HG02970 (cell line): ENCODE measurements at regions not wholly inside any gene's neighbourhood (a gene's known extent, or its start where the extent isn't known, plus 50 kb on each side); places are given as distances from the start of the nearest gene placed in this dataset.
"Not testable (repeated sequence)": the region's sequence is repeated elsewhere in the genome, so short reads cannot be mapped to it uniquely, and the experiment has no call there.

Source experiments
- ATAC-seq: cut with Tn5 transposase; IDR thresholded peaks from one replicate; pipeline ENCODE4 v1.9.1; 2021; ENCODE audit warnings: mild to moderate bottlenecking, moderate library complexity, moderate number of reproducible peaks; ENCODE audit not compliant: unreplicated experiment, low FRiP score

GRCh38 chr1:233473549-233474204, 140.2 kb upstream of the KCNK1 start:
- no peak for ATAC-seq

- no peak for ATAC-seq
These were observed 136.5 kb upstream of the KCNK1 start for GRCh38 chr1:233477359-233477758.

- no peak for ATAC-seq
These were observed 135.3 kb upstream of the KCNK1 start for GRCh38 chr1:233478611-233479010.

- ATAC-seq, result no peak
These were observed 134.6 kb upstream of the KCNK1 start for GRCh38 chr1:233479110-233479890.

GRCh38 chr1:233480198-233480597, 133.7 kb upstream of the KCNK1 start:
- no peak for ATAC-seq

GRCh38 chr1:233482388-233482787, 131.5 kb upstream of the KCNK1 start:
- no peak for ATAC-seq

GRCh38 chr1:233485385-233485784, 128.5 kb upstream of the KCNK1 start:
- ATAC-seq, result no peak

- ATAC-seq, result no peak
These were observed 128.0 kb upstream of the KCNK1 start for GRCh38 chr1:233485809-233486398.

GRCh38 chr1:233487408-233487807, 126.5 kb upstream of the KCNK1 start:
- ATAC-seq, result no peak

GRCh38 chr1:233489411-233489810, 124.5 kb upstream of the KCNK1 start:
- no peak for ATAC-seq

GRCh38 chr1:233490488-233490887, 123.4 kb upstream of the KCNK1 start:
- ATAC-seq, result no peak

- ATAC-seq, result no peak
These were observed 121.8 kb upstream of the KCNK1 start for GRCh38 chr1:233491953-233492620.

GRCh38 chr1:233496993-233497392, 116.9 kb upstream of the KCNK1 start:
- no peak for ATAC-seq

GRCh38 chr1:233497679-233498078, 116.2 kb upstream of the KCNK1 start:
- no peak for ATAC-seq

- ATAC-seq, result no peak
These were observed 113.8 kb upstream of the KCNK1 start for GRCh38 chr1:233500106-233500505.

GRCh38 chr1:233503366-233503954, 110.4 kb upstream of the KCNK1 start:
- ATAC-seq, result no peak

- no peak for ATAC-seq
These were observed 108.8 kb upstream of the KCNK1 start for GRCh38 chr1:233505130-233505529.

GRCh38 chr1:233505889-233506288, 108.0 kb upstream of the KCNK1 start:
- not testable (repeated sequence) for ATAC-seq

- ATAC-seq, result no peak
These were observed 104.4 kb upstream of the KCNK1 start for GRCh38 chr1:233509526-233509925.

GRCh38 chr1:233512538-233512937, 101.4 kb upstream of the KCNK1 start:
- ATAC-seq, result no peak

GRCh38 chr1:233513431-233513830, 100.5 kb upstream of the KCNK1 start:
- no peak for ATAC-seq
